H9 (cell line): ENCODE measurements at regions not wholly inside any gene's neighbourhood (a gene's known extent, or its start where the extent isn't known, plus 50 kb on each side); places are given as distances from the start of the nearest gene placed in this dataset.

ENCODE experiments used
- DNase-seq: peaks from one replicate; pipeline ENCODE4 v3.0.0-alpha.2; 2017
- H2AFZ ChIP-seq: one replicate; pipeline ENCODE4 v1.6.1; 2013; ENCODE audit warnings: mild to moderate bottlenecking, low read length, control low read depth, moderate library complexity
- H2AK5ac ChIP-seq: 2 replicates; pipeline ENCODE4 v1.6.1; 2013; ENCODE audit warnings: low read length, control low read depth, mixed read lengths; ENCODE audit not compliant: insufficient read length
- H2BK120ac ChIP-seq: one replicate; pipeline ENCODE4 v1.6.1; 2013; ENCODE audit warnings: low read depth, mild to moderate bottlenecking, low read length, control low read depth, inconsistent platforms; ENCODE audit not compliant: poor library complexity, severe bottlenecking
- H2BK12ac ChIP-seq: 2 replicates; pipeline ENCODE4 v1.6.1; 2013; ENCODE audit warnings: low read length, control low read depth, mixed read lengths, low read depth; ENCODE audit not compliant: insufficient read length
- H2BK15ac ChIP-seq: 2 replicates; pipeline ENCODE4 v1.6.1; 2013; ENCODE audit warnings: low read depth, low read length, control low read depth
- H2BK20ac ChIP-seq: one replicate; pipeline ENCODE4 v1.6.1; 2013; ENCODE audit warnings: low read depth, mild to moderate bottlenecking, low read length, control low read depth, inconsistent platforms; ENCODE audit not compliant: poor library complexity, severe bottlenecking
- H2BK5ac ChIP-seq: 2 replicates; pipeline ENCODE4 v1.6.1; 2013; ENCODE audit warnings: low read length, control low read depth, mixed read lengths; ENCODE audit not compliant: insufficient read length
- H3K14ac ChIP-seq: 2 replicates; pipeline ENCODE4 v1.6.1; 2013; ENCODE audit warnings: low read length, control low read depth; ENCODE audit not compliant: insufficient read depth
- H3K18ac ChIP-seq: 2 replicates; pipeline ENCODE4 v1.6.1; 2013; ENCODE audit warnings: low read depth, mild to moderate bottlenecking, mixed read lengths, low read length, control low read depth; ENCODE audit not compliant: insufficient read length
- H3K23ac ChIP-seq: 2 replicates; pipeline ENCODE4 v1.6.1; 2013; ENCODE audit warnings: low read length, control low read depth, mixed read lengths, low read depth; ENCODE audit not compliant: insufficient read length
- H3K23me2 ChIP-seq: 2 replicates; pipeline ENCODE4 v1.6.1; 2013; ENCODE audit warnings: low read depth, mild to moderate bottlenecking, mixed read lengths, low read length, control low read depth; ENCODE audit not compliant: insufficient read length, poor library complexity, severe bottlenecking
- H3K27ac ChIP-seq: 2 replicates; pipeline ENCODE4 v1.5.1; 2013; ENCODE audit warnings: low read length, control low read depth, mixed read lengths, low read depth; ENCODE audit not compliant: insufficient read length
- H3K27me3 ChIP-seq: 2 replicates; pipeline ENCODE4 v1.6.1; 2013; ENCODE audit warnings: low read length, control low read depth, inconsistent platforms; ENCODE audit not compliant: insufficient read depth
- H3K4ac ChIP-seq: 2 replicates; pipeline ENCODE4 v1.6.1; 2013; ENCODE audit warnings: low read depth, mild to moderate bottlenecking, control low read depth, inconsistent platforms, low read length, moderate library complexity
- H3K4me1 ChIP-seq: 2 replicates; pipeline ENCODE4 v1.6.1; 2013; ENCODE audit warnings: low read length, control low read depth, inconsistent platforms; ENCODE audit not compliant: insufficient read depth
- H3K4me2 ChIP-seq: 2 replicates; pipeline ENCODE4 v1.6.1; 2013; ENCODE audit warnings: low read length, control low read depth, mixed read lengths; ENCODE audit not compliant: insufficient read length, insufficient read depth
- H3K56ac ChIP-seq: 2 replicates; pipeline ENCODE4 v1.6.1; 2013; ENCODE audit warnings: low read depth, mild to moderate bottlenecking, mixed read lengths, low read length, control low read depth; ENCODE audit not compliant: insufficient read length
- H3K79me1 ChIP-seq: 2 replicates; pipeline ENCODE4 v1.6.1; 2013; ENCODE audit warnings: low read depth, mild to moderate bottlenecking, moderate library complexity, low read length, control low read depth, inconsistent platforms; ENCODE audit not compliant: insufficient read depth, poor library complexity, severe bottlenecking
- H3K79me2 ChIP-seq: 2 replicates; pipeline ENCODE4 v1.6.1; 2013; ENCODE audit warnings: low read length, control low read depth, inconsistent platforms; ENCODE audit not compliant: insufficient read depth
- H3K9ac ChIP-seq: 2 replicates; pipeline ENCODE4 v1.6.1; 2013; ENCODE audit warnings: low read length, control low read depth, mixed read lengths; ENCODE audit not compliant: insufficient read length; ENCODE audit errors: extremely low read depth
- H3K9me3 ChIP-seq: one replicate; pipeline ENCODE4 v1.6.1; 2013; ENCODE audit warnings: low read depth, low read length, inconsistent platforms; ENCODE audit not compliant: control insufficient read depth
- H3T11ph ChIP-seq: one replicate; pipeline ENCODE4 v1.6.1; 2013; ENCODE audit warnings: mild to moderate bottlenecking, low read length, control low read depth, inconsistent platforms
- H4K20me1 ChIP-seq: one replicate; pipeline ENCODE4 v1.6.1; 2013; ENCODE audit not compliant: control insufficient read depth, insufficient read length, insufficient read depth
- H4K5ac ChIP-seq: 2 replicates; pipeline ENCODE4 v1.6.1; 2013; ENCODE audit warnings: low read depth, mild to moderate bottlenecking, mixed read lengths, low read length, control low read depth; ENCODE audit not compliant: insufficient read length
- H4K8ac ChIP-seq: replicated peaks from 2 replicates; pipeline ENCODE4 v1.6.1; 2013; ENCODE audit warnings: low read length, control low read depth, mixed read lengths, low read depth; ENCODE audit not compliant: insufficient read length
- H4K91ac ChIP-seq: 2 replicates; pipeline ENCODE4 v1.6.1; 2013; ENCODE audit warnings: low read depth, mild to moderate bottlenecking, moderate library complexity, mixed read lengths, low read length, control low read depth; ENCODE audit not compliant: insufficient read length
- H3K27ac Mint-ChIP-seq, 3 experiments: 2 replicates in 2 of 3; 3 replicates in 1 of 3; pipeline ENCODE4 v1.8.0; 2020 to 2021; ENCODE audit warnings: mixed read lengths in 3 of 3, mild to moderate bottlenecking in 1 of 3, moderate library complexity in 1 of 3
- H3K27me3 Mint-ChIP-seq: 2 replicates; pipeline ENCODE4 v1.8.0; 2021; ENCODE audit warnings: low read depth, mild to moderate bottlenecking, moderate library complexity, mixed read lengths
- H3K36me3 Mint-ChIP-seq, 3 experiments: 2 replicates in 2 of 3; 3 replicates in 1 of 3; pipeline ENCODE4 v1.8.0; 2020 to 2021; ENCODE audit warnings: low read depth in 3 of 3, mixed read lengths in 3 of 3; ENCODE audit not compliant: insufficient read depth in 1 of 3
- H3K4me1 Mint-ChIP-seq, 2 experiments: 2 replicates each; pipeline ENCODE4 v1.8.0; 2020; ENCODE audit warnings: mixed read lengths in 2 of 2
- H3K4me3 Mint-ChIP-seq, 2 experiments: 2 replicates in 1 of 2; 3 replicates in 1 of 2; pipeline ENCODE4 v1.8.0; 2020 to 2021; ENCODE audit warnings: mild to moderate bottlenecking in 2 of 2, mixed read lengths in 2 of 2, moderate library complexity in 1 of 2
- H3K9me3 Mint-ChIP-seq, 2 experiments: 2 replicates in 1 of 2; 3 replicates in 1 of 2; pipeline ENCODE4 v1.8.0; 2020; ENCODE audit warnings: mild to moderate bottlenecking in 2 of 2, mixed read lengths in 2 of 2, moderate library complexity in 1 of 2
- WGBS: extraction: QIAGEN DNeasy Blood & Tissue Kit; methylation state at CpG from one replicate; pipeline ENCODE4 v1.1.7; 2013; ENCODE audit warnings: missing lambda C conversion rate, low lambda C conversion rate, mixed read lengths; ENCODE audit not compliant: insufficient read length; ENCODE audit errors: extremely low coverage; 5-methylcytosine and 5-hydroxymethylcytosine counted together
- TF ChIP-seq, protein P1 (sequence below): fragments of 200-600 bp; sonication (generic); conservative IDR thresholded peaks from 3 replicates; pipeline ENCODE4 v1.8.0; 2021; ENCODE audit warnings: antibody characterized with exemption, mild to moderate bottlenecking

DNA sequence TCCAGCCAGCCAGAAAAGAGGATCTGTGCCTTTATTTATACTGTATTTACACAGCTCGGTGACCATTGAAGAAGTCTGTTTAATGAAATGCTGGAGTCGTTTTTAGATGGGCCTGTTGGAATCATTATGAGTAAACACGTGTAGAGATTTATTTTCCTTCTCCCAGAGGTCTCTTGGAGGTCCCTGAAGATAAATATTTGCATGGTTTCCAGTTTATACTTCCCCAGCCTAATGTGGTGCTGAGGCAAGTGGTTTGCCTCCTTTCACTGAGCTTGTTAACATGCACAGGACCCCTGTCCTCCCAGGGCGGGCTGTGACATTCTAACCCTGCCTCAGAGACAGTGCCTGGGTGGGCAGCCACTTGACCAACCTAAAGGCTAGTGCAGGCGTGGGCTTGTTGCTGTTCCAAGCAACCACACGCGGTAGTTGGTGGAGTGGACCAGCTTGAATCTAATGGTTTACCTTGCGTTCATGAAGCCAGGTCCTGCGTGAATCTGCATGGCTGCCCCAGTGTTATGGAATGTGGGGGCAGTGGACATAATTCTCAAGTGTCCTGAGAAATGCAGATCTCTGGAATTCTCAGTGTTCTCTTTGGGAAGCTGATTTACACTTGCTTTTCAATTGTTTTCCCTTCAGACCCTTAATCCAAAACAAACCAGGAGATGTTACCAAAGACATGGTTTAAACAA is 130.2 kb upstream of the DLX2 start:
- Histone ChIP-seq H3K79me1 (no peaks in the 10 kb centered on the region), H2BK12ac (no peak overlapping the region), H3T11ph (no peak overlapping the region), H2BK5ac (no peak overlapping the region), H3K27me3 (peaks cover 3% of the 10 kb centered on the region; the same call in 1 of the 2 replicates), H4K8ac (no peak overlapping the region), H2BK15ac (no peak overlapping the region), H3K79me2 (no peaks in the 10 kb centered on the region), H2AK5ac (no peak overlapping the region), H3K4me1 (peaks cover 4% of the 10 kb centered on the region; the same call in 1 of the 2 replicates), H3K56ac (no peak overlapping the region), H4K20me1 (no peaks in the 10 kb centered on the region), H3K4ac (no peak overlapping the region), H2BK120ac (no peak overlapping the region), H3K4me2 (no peak overlapping the region), H4K91ac (no peak overlapping the region), H3K23me2 (peaks cover 11% of the 10 kb centered on the region), H3K9ac (no peak overlapping the region), H4K5ac (no peak overlapping the region), H3K14ac (no peak overlapping the region), H2BK20ac (no peak overlapping the region), H3K27ac (no peak overlapping the region), H3K23ac (no peak overlapping the region), H3K18ac (no peak overlapping the region), H3K9me3 (no peaks in the 10 kb centered on the region), H2AFZ (no peak overlapping the region)
- Mint-ChIP-seq H3K27me3 (peaks cover 61% of the 10 kb centered on the region), H3K9me3 (no peaks in the 10 kb centered on the region), H3K4me3 (no peak overlapping the region), H3K4me1 (peaks cover 43 to 52% of the 10 kb centered on the region in 2 experiments), H3K27ac (no peak overlapping the region), H3K36me3 (no peaks in the 10 kb centered on the region; a peak in 1 of 7 replicates)
- no CpG with 5 or more reads among the region's 9 CpGs for WGBS
- TF ChIP-seq, protein P1, sequence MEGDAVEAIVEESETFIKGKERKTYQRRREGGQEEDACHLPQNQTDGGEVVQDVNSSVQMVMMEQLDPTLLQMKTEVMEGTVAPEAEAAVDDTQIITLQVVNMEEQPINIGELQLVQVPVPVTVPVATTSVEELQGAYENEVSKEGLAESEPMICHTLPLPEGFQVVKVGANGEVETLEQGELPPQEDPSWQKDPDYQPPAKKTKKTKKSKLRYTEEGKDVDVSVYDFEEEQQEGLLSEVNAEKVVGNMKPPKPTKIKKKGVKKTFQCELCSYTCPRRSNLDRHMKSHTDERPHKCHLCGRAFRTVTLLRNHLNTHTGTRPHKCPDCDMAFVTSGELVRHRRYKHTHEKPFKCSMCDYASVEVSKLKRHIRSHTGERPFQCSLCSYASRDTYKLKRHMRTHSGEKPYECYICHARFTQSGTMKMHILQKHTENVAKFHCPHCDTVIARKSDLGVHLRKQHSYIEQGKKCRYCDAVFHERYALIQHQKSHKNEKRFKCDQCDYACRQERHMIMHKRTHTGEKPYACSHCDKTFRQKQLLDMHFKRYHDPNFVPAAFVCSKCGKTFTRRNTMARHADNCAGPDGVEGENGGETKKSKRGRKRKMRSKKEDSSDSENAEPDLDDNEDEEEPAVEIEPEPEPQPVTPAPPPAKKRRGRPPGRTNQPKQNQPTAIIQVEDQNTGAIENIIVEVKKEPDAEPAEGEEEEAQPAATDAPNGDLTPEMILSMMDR = no peak
- DNase-seq = peak; percentile 3
